ENCODE measurements at regions not wholly inside any gene's neighbourhood (a gene's known extent, or its start where the extent isn't known, plus 50 kb on each side); places are given as distances from the start of the nearest gene placed in this dataset.

GRCh38 chr5:162502780-162503179, 435.2 kb downstream of the GABRG2 start:
- TF ChIP-seq CTCF (conservative IDR thresholded peaks at IDR 0.05) (no peak), ZFX (IDR thresholded peaks at IDR 0.05) (no peak)

Measured in C4-2B (cell line).